Erythroblast (primary cell): ENCODE measurements at regions not wholly inside any gene's neighbourhood (a gene's known extent, or its start where the extent isn't known, plus 50 kb on each side); places are given as distances from the start of the nearest gene placed in this dataset.
"Not testable (repeated sequence)": the region's sequence is repeated elsewhere in the genome, so short reads cannot be mapped to it uniquely, and the experiment has no call there.

Experiments used
- DNase-seq, 2 experiments: peaks; one replicate each; lab custom pipeline; 2025; lab: John Stamatoyannopoulos, UW
- GATA1 ChIP-seq: IDR thresholded peaks from 2 replicates; pipeline ENCODE4 v1.6.1; 2011; ENCODE audit warnings: low read depth, mild to moderate bottlenecking, control low read depth, low read length, moderate library complexity
- POLR2A ChIP-seq: IDR thresholded peaks from 2 replicates; pipeline ENCODE4 v1.6.1; 2011; ENCODE audit warnings: mild to moderate bottlenecking, low read length

DNA sequence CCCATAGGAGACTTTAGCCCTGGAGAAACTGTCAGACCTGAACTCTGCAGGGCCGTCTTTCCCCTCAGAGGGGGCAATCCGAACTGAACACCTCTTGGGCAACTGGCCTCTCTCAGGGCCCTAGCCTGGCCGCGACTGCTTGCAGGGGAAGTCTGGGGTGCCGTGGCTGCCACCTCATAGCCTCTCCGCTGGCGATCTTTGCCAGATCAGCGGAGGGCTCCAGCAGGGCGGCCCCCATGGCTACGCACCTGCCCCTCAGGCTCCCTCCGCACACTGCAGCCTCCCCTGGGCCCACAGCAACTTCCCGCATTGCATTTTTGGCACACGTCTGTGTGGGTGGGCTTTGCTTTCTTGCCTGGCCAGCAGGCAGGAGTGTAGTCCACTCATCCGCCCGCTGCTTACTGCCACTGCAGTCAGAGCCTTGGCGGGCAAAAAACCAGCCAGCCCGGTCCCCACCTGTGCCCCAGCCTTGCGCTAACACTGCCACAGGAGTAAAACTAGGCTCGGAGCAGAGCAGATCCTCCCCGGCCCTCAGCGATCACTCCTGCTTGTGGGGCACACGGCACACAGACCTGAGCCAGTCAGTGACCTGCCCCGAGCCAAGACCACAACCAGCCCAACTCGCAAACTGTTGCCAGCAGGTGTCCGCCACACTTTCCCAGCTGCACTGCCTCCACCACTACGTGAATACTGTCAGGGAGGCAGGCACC, 266.8 kb upstream of the CBLB start:
- TF ChIP-seq GATA1 (no peak), POLR2A (no peak)

GRCh38 chr3:106139826-106140225, 271.0 kb upstream of the CBLB start:
- no peak for DNase-seq
- TF ChIP-seq POLR2A (no peak), GATA1 (no peak)

More for the DNA sequence above, 266.8 kb upstream of the CBLB start:
- no peak for DNase-seq

DNA sequence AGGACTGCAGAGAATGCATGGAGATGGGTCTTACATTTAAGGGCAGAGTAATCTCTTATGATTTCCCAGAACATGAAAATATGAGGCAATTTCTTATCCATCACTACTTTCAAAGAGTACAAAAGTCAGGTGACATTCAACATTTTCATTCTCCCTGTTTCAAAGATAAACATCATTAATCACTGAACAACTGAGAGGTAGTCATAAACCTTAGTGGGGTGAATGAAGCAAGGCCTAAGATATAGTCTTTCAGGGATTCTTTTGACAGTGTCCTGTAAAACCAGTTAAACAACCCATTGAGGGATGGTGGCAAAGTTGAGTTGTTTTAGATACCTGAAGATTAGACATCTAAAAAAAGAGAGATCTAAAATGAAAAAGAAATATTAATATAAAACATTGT, 271.6 kb upstream of the CBLB start:
- TF ChIP-seq GATA1 (no peak), POLR2A (no peak)
- DNase-seq, result no peak

GRCh38 chr3:106144030-106144429, 275.2 kb upstream of the CBLB start:
- TF ChIP-seq POLR2A, result no peak
- no peak for TF ChIP-seq GATA1
- no peak for DNase-seq

DNA sequence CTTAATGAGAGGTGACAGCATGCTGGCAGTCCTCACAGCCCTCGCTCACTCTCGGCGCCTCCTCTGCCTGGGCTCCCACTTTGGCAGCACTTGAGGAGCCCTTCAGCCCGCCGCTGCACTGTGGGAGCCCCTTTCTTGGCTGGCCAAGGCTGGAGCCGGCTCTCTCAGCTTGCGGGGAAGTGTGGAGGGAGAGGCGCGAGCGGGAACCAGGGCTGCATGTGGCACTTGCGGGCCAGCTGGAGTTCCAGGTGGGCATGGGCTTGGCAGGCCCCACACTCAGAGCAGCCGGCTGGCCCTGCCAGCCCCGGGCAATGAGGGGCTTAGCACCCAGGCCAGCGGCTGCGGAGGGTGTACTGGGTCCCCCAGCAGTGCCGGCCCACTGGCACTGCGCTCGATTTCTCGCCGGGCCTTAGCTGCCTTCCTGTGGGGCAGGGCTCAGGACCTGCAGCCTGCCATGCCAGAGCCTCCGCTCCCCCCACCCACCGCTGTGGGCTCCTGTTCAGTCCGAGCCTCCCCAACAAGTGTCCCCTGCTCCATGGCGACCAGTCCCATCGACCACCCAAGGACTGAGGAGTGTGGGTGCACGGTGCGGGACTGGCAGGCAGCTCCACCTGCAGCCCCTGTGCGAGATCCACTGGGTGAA, 279.7 kb upstream of the CBLB start:
- not testable (repeated sequence) for DNase-seq

DNA sequence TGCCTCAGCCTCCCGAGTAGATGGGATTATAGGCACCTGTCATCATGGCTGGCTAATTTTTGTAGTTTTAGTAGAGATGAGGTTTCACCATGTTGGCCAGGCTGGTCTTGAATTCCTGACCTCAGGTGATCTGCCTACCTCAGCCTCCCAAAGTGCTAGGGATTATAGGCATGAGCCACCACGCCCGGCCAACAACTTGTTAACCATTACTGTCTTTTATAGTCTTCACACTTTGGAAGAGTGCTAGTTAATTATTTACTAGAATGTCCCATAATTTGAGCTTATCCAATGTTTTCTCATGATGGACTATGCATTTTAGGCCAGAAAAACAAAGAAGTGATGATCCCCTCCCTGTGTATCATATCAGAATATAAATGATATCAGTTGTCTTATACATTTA, 288.6 kb upstream of the CBLB start:
- DNase-seq, result no peak
- no peak for TF ChIP-seq POLR2A
- no peak for TF ChIP-seq GATA1

DNA sequence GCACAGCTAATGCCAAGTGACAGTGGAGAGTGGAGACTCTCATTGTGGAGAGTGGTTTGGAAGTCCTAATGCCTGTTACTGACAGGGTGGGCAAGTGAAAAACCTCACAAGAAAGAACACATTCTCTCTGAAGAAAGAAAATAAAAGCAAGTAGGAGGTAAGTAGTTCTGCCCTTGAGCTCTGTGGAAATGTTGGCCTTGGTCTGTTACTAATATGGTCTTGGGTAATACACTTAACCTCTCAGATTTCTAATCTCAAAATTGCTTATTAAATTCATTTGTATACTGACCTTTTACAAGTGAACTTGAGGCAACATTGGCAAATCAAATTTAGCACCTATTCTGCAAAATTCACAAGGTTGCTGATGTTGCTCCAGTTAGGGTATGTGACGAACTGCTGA, 291.6 kb upstream of the CBLB start:
- TF ChIP-seq GATA1, result no peak
- no peak for TF ChIP-seq POLR2A
- DNase-seq, result no peak

GRCh38 chr3:106161246-106161645, 292.4 kb upstream of the CBLB start:
- TF ChIP-seq GATA1 (no peak), POLR2A (no peak)
- no peak for DNase-seq

GRCh38 chr3:106167728-106168127, 298.9 kb upstream of the CBLB start:
- no peak for TF ChIP-seq GATA1
- DNase-seq, result no peak

DNA sequence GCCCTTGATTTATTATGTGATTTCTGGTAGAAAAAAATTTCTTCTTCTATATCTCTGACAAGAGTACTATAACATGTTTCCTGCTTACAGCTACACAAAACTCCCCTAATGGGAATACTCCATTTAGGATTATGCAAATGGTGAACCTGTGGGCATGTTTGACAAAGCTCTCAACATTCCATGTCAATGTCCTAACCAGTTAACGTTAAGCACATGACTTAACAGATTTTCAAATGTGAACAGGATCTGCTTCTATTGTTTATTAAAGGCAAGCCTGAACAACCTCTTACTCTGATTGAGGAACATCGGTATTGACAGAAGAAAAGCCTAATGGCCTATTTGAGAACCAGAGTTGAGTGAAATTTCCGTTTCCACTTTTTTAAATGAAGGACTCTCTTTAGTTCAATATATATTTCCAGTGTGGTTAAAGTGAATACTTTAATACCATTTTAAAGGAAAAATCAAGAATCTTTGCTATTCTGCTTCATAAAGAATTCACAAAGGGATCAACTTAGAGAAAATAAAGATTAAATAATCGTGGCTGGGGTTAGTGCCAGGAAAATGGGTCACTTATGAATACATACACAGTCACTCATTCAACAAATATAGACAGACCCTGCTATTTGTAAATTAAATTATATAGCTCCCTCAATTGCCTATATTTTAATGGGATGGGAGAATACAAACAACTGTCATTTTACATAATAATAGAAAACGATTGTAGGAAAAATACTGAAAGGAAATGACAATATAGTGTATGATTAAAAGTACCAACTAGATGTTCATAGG, 300.3 kb upstream of the CBLB start:
- TF ChIP-seq GATA1 (no peak), POLR2A (no peak)
- no peak for DNase-seq

GRCh38 chr3:106170636-106171035, 301.8 kb upstream of the CBLB start:
- no peak for DNase-seq
- TF ChIP-seq GATA1 (no peak), POLR2A (no peak)

DNA sequence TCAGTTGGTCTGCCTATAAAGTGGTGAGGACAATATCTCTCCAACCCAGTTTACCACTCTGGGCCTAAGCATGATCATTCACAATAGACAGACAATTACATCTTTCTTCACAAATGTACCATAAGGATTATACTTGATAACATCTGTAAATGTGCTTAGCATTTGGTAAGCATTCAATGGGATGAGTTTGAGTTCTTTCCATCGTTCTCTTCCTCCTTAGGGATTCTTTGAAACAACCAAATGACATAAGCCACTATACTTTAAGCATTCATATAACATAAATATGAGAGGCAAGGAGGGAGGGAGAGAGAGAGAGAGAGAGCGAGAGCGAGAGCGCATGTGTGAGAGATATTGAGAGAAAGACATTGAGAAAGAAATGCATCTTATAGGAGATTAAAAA, 303.3 kb upstream of the CBLB start:
- DNase-seq, result no peak
- no peak for TF ChIP-seq POLR2A
- no peak for TF ChIP-seq GATA1

GRCh38 chr3:106172780-106173179, 304.0 kb upstream of the CBLB start:
- no peak for DNase-seq

GRCh38 chr3:106175276-106175675, 306.5 kb upstream of the CBLB start:
- TF ChIP-seq POLR2A, result no peak
- TF ChIP-seq GATA1, result no peak
- no peak for DNase-seq

More at GRCh38 chr3:106172780-106173179, 304.0 kb upstream of the CBLB start:
- TF ChIP-seq POLR2A (no peak), GATA1 (no peak)
